Jurkat, Clone E6-1 (cell line): ENCODE measurements at regions not wholly inside any gene's neighbourhood (a gene's known extent, or its start where the extent isn't known, plus 50 kb on each side); places are given as distances from the start of the nearest gene placed in this dataset.
A peak's percentile ranks its signal among the peaks of the same experiment; 100 is the strongest.
"Not testable (repeated sequence)": the region's sequence is repeated elsewhere in the genome, so short reads cannot be mapped to it uniquely, and the experiment has no call there.

Experiments used
- DNase-seq: peaks from one replicate; pipeline ENCODE4 v3.0.0-alpha.2; 2011; ENCODE audit warnings: low read depth, low spot score
- H3K4me3 ChIP-seq: 2 replicates; pipeline ENCODE4 v1.5.1; 2011; ENCODE audit warnings: mild to moderate bottlenecking, low read length, control low read depth, moderate library complexity

GRCh38 chr5:97234380-97234779, 51.3 kb upstream of the RIOK2 start:
- H3K4me3 ChIP-seq, DNase-seq: not testable (repeated sequence)

DNA sequence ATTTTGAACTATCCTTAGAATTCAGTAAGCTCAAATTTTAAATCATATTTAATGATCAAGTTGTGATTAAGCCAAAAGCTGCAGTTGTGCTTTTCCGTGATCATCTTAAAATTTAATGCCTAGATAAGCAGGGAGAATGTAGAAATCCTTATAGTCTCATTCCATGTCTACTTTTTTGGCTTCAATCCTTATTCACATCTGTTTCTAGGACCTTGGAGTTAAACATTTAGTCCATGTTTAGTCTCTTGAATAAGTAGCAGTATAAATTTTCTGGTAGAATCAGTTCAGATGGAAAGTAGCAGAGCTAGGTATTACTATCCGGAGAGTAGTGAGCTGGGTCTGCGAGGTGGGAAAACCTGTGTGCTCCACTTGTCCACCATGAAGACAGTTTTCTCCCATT, 59.3 kb upstream of the RIOK2 start:
- DNase-seq = no peak

GRCh38 chr5:97243353-97243752, 60.3 kb upstream of the RIOK2 start:
- no peak for DNase-seq
- no peak overlapping the region for H3K4me3 ChIP-seq

More for the DNA sequence above, 59.3 kb upstream of the RIOK2 start:
- no peak overlapping the region for H3K4me3 ChIP-seq

GRCh38 chr5:97245386-97245785, 62.3 kb upstream of the RIOK2 start:
- no peak for DNase-seq
- no peak overlapping the region for H3K4me3 ChIP-seq

GRCh38 chr5:97250113-97250512, 67.1 kb upstream of the RIOK2 start:
- no peak for DNase-seq
- H3K4me3 ChIP-seq = no peak overlapping the region

GRCh38 chr5:97266076-97266475, 83.0 kb upstream of the RIOK2 start:
- no peak for DNase-seq
- no peak overlapping the region for H3K4me3 ChIP-seq

DNA sequence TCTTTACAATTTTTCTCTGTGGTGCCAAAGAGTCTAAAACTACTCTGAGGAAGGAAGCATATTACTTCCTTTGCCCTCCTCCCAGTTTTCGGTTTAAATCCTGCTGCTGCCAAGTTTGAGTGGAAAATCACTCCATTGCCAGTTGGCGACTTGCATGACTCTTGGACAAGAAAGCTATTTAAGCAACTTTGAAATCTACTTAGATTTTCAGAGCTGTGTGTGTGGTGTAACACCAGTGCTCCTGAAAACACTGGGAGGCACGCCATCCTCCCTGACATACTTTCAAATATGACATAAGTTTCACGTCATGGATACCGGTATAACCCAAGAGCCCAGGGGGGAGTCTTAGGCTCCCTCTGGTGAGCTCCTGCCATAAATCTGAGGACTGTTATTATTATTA, 83.5 kb upstream of the RIOK2 start:
- no peak overlapping the region for H3K4me3 ChIP-seq
- DNase-seq = no peak

DNA sequence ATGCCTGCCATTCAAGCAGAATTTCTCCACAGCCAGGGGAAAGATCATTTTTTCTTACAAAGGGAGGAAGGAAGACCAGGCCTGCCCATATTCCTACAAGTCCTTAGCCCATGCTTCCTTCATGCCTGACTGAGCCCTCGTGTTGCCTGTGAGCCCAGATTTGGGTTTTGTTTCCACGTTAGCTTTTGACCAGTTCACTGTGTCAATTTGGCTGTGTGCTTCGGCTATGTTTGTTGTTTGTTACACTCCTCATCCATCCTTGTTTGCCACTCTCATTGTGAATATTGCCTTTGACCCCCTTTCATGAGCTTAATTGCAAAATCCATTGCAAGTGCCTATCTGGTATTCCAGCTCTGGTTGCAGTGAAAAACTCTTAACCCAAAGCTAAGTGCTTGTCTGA, 84.7 kb upstream of the RIOK2 start:
- no peak overlapping the region for H3K4me3 ChIP-seq
- no peak for DNase-seq

- DNase-seq = no peak
- H3K4me3 ChIP-seq = no peak overlapping the region
Observed at GRCh38 chr5:97276474-97277120, 93.5 kb upstream of the RIOK2 start.

- no peak for DNase-seq
- no peak overlapping the region for H3K4me3 ChIP-seq
Observed at GRCh38 chr5:97281257-97281656, 98.2 kb upstream of the RIOK2 start.

DNA sequence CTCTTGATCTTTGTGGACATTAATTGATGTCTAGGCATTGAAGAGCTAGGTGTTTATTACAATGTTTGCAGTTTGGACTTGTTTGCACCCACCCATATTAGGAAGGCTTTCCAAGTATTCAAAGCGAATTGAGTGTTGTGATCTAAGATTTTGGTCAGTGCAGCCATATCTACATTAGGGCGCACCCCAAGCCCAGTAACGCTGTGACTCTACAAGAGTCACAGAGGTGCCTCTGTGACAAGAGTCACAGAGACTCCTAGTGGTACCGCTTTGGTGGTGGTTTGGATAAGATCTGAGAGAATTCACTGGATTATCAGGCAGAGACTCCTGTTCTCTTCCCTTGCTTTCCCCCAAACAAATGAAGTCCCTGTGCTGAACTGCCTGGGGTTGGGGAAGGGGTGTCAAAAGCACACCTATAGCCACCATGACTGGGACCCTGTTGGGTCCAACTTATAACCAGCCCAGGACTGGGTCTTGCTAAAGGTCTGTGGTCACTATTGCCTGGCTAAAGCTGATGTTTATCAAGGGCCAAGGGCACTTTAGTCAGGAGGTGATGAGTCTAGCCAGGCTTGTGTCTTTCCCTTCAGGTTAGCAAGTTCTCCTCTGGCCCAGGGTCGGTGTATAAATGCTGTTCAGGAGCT, 114.1 kb upstream of the RIOK2 start:
- peak; percentile 56 for DNase-seq
- no peak overlapping the region for H3K4me3 ChIP-seq

- no peak for DNase-seq
- no peak overlapping the region for H3K4me3 ChIP-seq
Observed at GRCh38 chr5:97297704-97298091, 114.7 kb upstream of the RIOK2 start.

- H3K4me3 ChIP-seq, DNase-seq: not testable (repeated sequence)
Observed at GRCh38 chr5:97301181-97301580, 118.1 kb upstream of the RIOK2 start.

GRCh38 chr5:97338729-97339128, 155.7 kb upstream of the RIOK2 start:
- no peak overlapping the region for H3K4me3 ChIP-seq
- DNase-seq = no peak

- no peak for DNase-seq
- no peak overlapping the region for H3K4me3 ChIP-seq
Observed at GRCh38 chr5:97355775-97356174, 172.7 kb upstream of the RIOK2 start.

GRCh38 chr5:97363577-97363976, 180.5 kb upstream of the RIOK2 start:
- no peak for DNase-seq
- H3K4me3 ChIP-seq = no peak overlapping the region

DNA sequence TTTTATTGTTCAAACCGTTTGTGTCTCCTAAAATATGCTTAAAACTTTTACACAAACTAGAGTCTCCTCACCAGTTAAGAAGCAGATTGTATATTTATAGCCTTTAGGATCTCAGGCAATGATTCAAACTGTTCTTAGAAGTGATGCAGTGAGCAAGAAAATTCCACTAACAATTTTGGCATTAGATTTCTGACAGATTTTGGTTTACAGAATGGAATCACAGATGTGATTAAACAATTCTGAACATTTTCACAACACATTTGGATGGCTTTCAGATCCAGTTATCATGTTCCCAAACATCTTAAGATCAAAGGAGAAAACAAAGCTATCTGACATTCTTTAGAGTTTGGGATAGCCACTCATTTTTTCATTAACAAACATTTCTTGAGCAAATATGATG, 181.7 kb upstream of the RIOK2 start:
- no peak for DNase-seq
- no peak overlapping the region for H3K4me3 ChIP-seq

GRCh38 chr5:97365163-97365845, 182.3 kb upstream of the RIOK2 start:
- H3K4me3 ChIP-seq = no peak overlapping the region
- no peak for DNase-seq

DNA sequence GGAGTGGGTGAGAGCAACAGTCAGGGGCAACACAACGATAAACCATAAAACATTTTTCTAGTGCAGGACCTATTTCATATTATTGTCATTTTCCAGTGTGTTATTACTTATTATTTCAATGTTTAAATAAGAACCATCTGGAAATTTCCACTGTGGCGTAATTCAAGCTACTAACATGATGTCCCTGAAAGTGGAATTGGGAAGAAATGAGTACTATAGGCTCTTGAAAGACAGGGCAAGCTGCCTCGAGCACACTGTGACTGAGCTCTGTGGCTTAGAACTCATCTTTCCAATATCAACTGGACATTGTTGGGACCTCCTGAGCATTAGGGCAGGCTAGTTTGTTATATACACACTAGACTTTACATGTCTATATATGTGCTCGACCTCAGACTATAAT, 182.9 kb upstream of the RIOK2 start:
- H3K4me3 ChIP-seq = no peak overlapping the region
- no peak for DNase-seq

GRCh38 chr5:97375959-97376358, 192.9 kb upstream of the RIOK2 start:
- H3K4me3 ChIP-seq = no peak overlapping the region
- no peak for DNase-seq

DNA sequence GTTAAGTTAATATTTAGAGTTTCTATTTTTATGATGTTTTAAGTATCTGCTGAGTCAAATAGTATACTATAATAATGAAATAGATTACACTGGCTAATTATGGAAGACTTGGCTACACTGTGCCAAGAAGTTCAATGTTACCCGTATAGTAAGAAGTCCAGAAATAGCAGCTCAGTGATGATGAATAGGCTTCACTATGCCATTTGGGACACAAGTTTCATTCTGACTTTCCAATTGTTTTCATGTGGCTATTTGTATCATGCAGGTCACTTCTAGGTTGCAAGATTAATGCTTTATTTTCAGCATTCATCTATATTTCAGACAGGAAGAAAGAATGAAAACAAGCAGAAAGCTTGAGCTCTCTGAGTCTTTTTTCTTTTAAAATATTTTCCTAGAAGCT, 194.5 kb upstream of the RIOK2 start:
- DNase-seq = no peak
- no peak overlapping the region for H3K4me3 ChIP-seq
